B cell (primary cell): ENCODE measurements at regions not wholly inside any gene's neighbourhood (a gene's known extent, or its start where the extent isn't known, plus 50 kb on each side); places are given as distances from the start of the nearest gene placed in this dataset.

Experiments
- ATAC-seq: fragments of 200-7000 bp; cut with Tn5 transposase; one replicate; pipeline ENCODE4 v1.10.0; 2021; ENCODE audit warnings: low read depth, mild to moderate bottlenecking, moderate number of reproducible peaks, moderate library complexity
- CTCF ChIA-PET: fragments of 350-600 bp; sonication (Branson Sonifier 250); formaldehyde crosslinking; loops from one replicate; lab custom pipeline; 2021; ENCODE audit warnings: antibody characterized with exemption, inconsistent platforms; lab: Charles Lee
- POLR2A ChIA-PET: fragments of 350-600 bp; sonication (Branson Sonifier 250); formaldehyde crosslinking; loops from one replicate; lab custom pipeline; 2021; ENCODE audit warnings: antibody characterized with exemption; lab: Charles Lee
- DNase-seq: peaks from one replicate; pipeline ENCODE4 v3.0.0; 2013
- H2AFZ ChIP-seq: 2 replicates; pipeline ENCODE4 v1.6.1; 2012; ENCODE audit warnings: mild to moderate bottlenecking, low read depth, low read length; ENCODE audit not compliant: insufficient read depth, poor library complexity, severe bottlenecking
- H3K27ac ChIP-seq, 2 donors: 1 replicate in 1 of 2; 2 replicates in 1 of 2; pipeline ENCODE4 v1.5.1; 2012 to 2013; ENCODE audit warnings: low read length in 2 of 2, mild to moderate bottlenecking in 2 of 2, moderate library complexity in 1 of 2
- H3K27me3 ChIP-seq, 4 experiments: fragments of 200-600 bp in 1 of 4; sonication (generic) in 1 of 4; replicated peaks in 1 of 4; 1 replicate in 2 of 4; 2 replicates in 2 of 4; pipeline versions ENCODE4 v1.6.1 to v1.7.0; 2013 to 2016; ENCODE audit warnings: low read length in 3 of 4, mild to moderate bottlenecking in 2 of 4, mixed read lengths in 1 of 4, moderate library complexity in 1 of 4; ENCODE audit not compliant: insufficient read depth in 4 of 4, control insufficient read depth in 3 of 4; ENCODE audit errors: control extremely low read depth in 1 of 4
- H3K36me3 ChIP-seq, 2 experiments: replicated peaks in 1 of 2; 1 replicate in 1 of 2; 2 replicates in 1 of 2; pipeline versions ENCODE4 v1.6.1 to v1.7.1; 2013; ENCODE audit warnings: low read length in 1 of 2; ENCODE audit not compliant: insufficient read depth in 2 of 2, control insufficient read depth in 1 of 2; ENCODE audit errors: control extremely low read depth in 1 of 2, extremely low read depth in 1 of 2
- H3K4me1 ChIP-seq, 2 donors: fragments of 200-600 bp in 1 of 2; sonication (generic) in 1 of 2; 1 replicate in 1 of 2; 2 replicates in 1 of 2; pipeline versions ENCODE4 v1.5.1 to v1.6.1; 2013 to 2017; ENCODE audit warnings: low read length in 2 of 2; ENCODE audit not compliant: control insufficient read depth in 2 of 2, insufficient read depth in 2 of 2
- H3K4me2 ChIP-seq: replicated peaks from 2 replicates; pipeline ENCODE3; 2012; ENCODE audit warnings: mild to moderate bottlenecking, low read depth, low read length; ENCODE audit not compliant: poor library complexity, severe bottlenecking
- H3K4me3 ChIP-seq, 5 experiments: fragments of 200-600 bp in 1 of 5; sonication (generic) in 1 of 5; 1 replicate in 3 of 5; 2 replicates in 2 of 5; pipeline versions ENCODE4 v1.5.1 to v1.7.0; 2011 to 2016; ENCODE audit warnings: low read length in 4 of 5, mild to moderate bottlenecking in 4 of 5, low read depth in 2 of 5, control low read depth in 1 of 5, moderate library complexity in 1 of 5; ENCODE audit not compliant: insufficient read depth in 1 of 5; ENCODE audit errors: control extremely low read depth in 1 of 5, extremely low read depth in 1 of 5
- H3K79me2 ChIP-seq: fragments of 200-600 bp; sonication (generic); one replicate; pipeline ENCODE4 v1.6.0; 2016; ENCODE audit warnings: low read length; ENCODE audit not compliant: control insufficient read depth, insufficient read depth
- H3K9ac ChIP-seq: fragments of 200-600 bp; sonication (generic); 2 replicates; pipeline ENCODE4 v1.6.1; 2017; ENCODE audit warnings: mild to moderate bottlenecking, low read length, moderate library complexity
- H3K9me3 ChIP-seq, 3 donors: one replicate each; pipeline versions ENCODE4 v1.6.1 to v1.7.1; 2013; ENCODE audit warnings: low read length in 2 of 3; ENCODE audit not compliant: control insufficient read depth in 2 of 3, insufficient read depth in 1 of 3; ENCODE audit errors: control extremely low read depth in 1 of 3
- H4K20me1 ChIP-seq: 2 replicates; pipeline ENCODE4 v1.6.0; 2012; ENCODE audit warnings: mild to moderate bottlenecking, low read length; ENCODE audit not compliant: insufficient read depth, control insufficient read depth, poor library complexity, severe bottlenecking
- H3K27ac Mint-ChIP-seq: one replicate; pipeline ENCODE4 v1.8.0; 2021; ENCODE audit warnings: mixed read lengths
- H3K27me3 Mint-ChIP-seq: one replicate; pipeline ENCODE4 v1.8.0; 2021; ENCODE audit warnings: mixed read lengths
- H3K4me1 Mint-ChIP-seq: one replicate; pipeline ENCODE4 v1.8.0; 2021; ENCODE audit warnings: mixed read lengths
- H3K4me3 Mint-ChIP-seq: one replicate; pipeline ENCODE4 v1.8.0; 2021; ENCODE audit warnings: mixed read lengths
- H3K9me3 Mint-ChIP-seq: one replicate; pipeline ENCODE4 v1.8.0; 2022; ENCODE audit warnings: mixed read lengths; ENCODE audit not compliant: insufficient read depth
- CTCF ChIP-seq: fragments of 200-600 bp; IDR thresholded peaks from one replicate; pipeline ENCODE4 v1.8.0; 2022; ENCODE audit warnings: antibody characterized with exemption, mild to moderate bottlenecking
- EZH2 ChIP-seq: IDR thresholded peaks from 2 replicates; pipeline ENCODE4 v1.6.1; 2012; ENCODE audit warnings: borderline replicate concordance, low read depth, mild to moderate bottlenecking, moderate library complexity, low read length; ENCODE audit not compliant: insufficient read depth, poor library complexity, severe bottlenecking
- WGBS: methylation state at CpG from one replicate; pipeline ENCODE4 v1.1.5; 2013; ENCODE audit warnings: missing lambda C conversion rate; ENCODE audit not compliant: insufficient coverage; 5-methylcytosine and 5-hydroxymethylcytosine counted together
- intact Hi-C: fragments of 100-400 bp; cut with micrococcal nuclease; formaldehyde crosslinking; loops from one replicate; pipeline ENCODE4 v1.10.0; 2022

- H2AFZ ChIP-seq, result no peak overlapping the region
- no peaks in the 10 kb centered on the region for H3K36me3 ChIP-seq
- ChIA-PET POLR2A (no interaction called here), CTCF (no interaction called here)
- H3K9me3 ChIP-seq, result no peaks in the 10 kb centered on the region
- peaks cover 6% of the 10 kb centered on the region for H3K9me3 Mint-ChIP-seq
- H4K20me1 ChIP-seq, result no peaks in the 10 kb centered on the region
- intact Hi-C loops, result no loop called here
- no peaks in the 10 kb centered on the region for H3K4me1 Mint-ChIP-seq
- H3K4me1 ChIP-seq, result no peaks in the 10 kb centered on the region
- H3K4me3 Mint-ChIP-seq, result no peak overlapping the region
- H3K27me3 ChIP-seq, result no peaks in the 10 kb centered on the region
- no CpG with 5 or more reads among the region's 4 CpGs for WGBS
- DNase-seq, result no peak
- no peaks in the 10 kb centered on the region for H3K27me3 Mint-ChIP-seq
- no peak overlapping the region for H3K27ac Mint-ChIP-seq
- H3K4me2 ChIP-seq, result no peak overlapping the region
- TF ChIP-seq EZH2 (no peak), CTCF (no peak)
- H3K27ac ChIP-seq, result no peak overlapping the region
- H3K79me2 ChIP-seq, result no peaks in the 10 kb centered on the region
- no peak for ATAC-seq
- no peak overlapping the region for H3K4me3 ChIP-seq
- H3K9ac ChIP-seq, result no peak overlapping the region
These were observed 158.2 kb upstream of the PPP2R2B start for GRCh38 chr5:147036691-147037245.

- Histone ChIP-seq H3K27ac (no peak overlapping the region), H4K20me1 (no peaks in the 10 kb centered on the region), H3K36me3 (no peaks in the 10 kb centered on the region), H3K4me3 (no peak overlapping the region), H3K9me3 (no peaks in the 10 kb centered on the region), H3K9ac (no peak overlapping the region), H3K27me3 (no peaks in the 10 kb centered on the region), H3K4me2 (no peak overlapping the region), H3K4me1 (no peaks in the 10 kb centered on the region), H3K79me2 (no peaks in the 10 kb centered on the region), H2AFZ (no peak overlapping the region)
- no peak for DNase-seq
- Mint-ChIP-seq H3K9me3 (peaks cover 2% of the 10 kb centered on the region), H3K4me3 (no peak overlapping the region), H3K27me3 (no peaks in the 10 kb centered on the region), H3K27ac (no peak overlapping the region), H3K4me1 (no peaks in the 10 kb centered on the region)
- ChIA-PET CTCF (no interaction called here), POLR2A (no interaction called here)
- TF ChIP-seq CTCF (no peak), EZH2 (no peak)
- intact Hi-C loops, result no loop called here
- WGBS, result no CpG with 5 or more reads among the region's 3 CpGs
- no peak for ATAC-seq
These were observed 159.1 kb upstream of the PPP2R2B start for GRCh38 chr5:147037515-147038205.
